B cell (primary cell): ENCODE measurements at regions not wholly inside any gene's neighbourhood (a gene's known extent, or its start where the extent isn't known, plus 50 kb on each side); places are given as distances from the start of the nearest gene placed in this dataset.

ENCODE experiments used
- ATAC-seq: fragments of 200-7000 bp; cut with Tn5 transposase; one replicate; pipeline ENCODE4 v1.10.0; 2021; ENCODE audit warnings: low read depth, mild to moderate bottlenecking, moderate number of reproducible peaks, moderate library complexity
- CTCF ChIA-PET: fragments of 350-600 bp; sonication (Branson Sonifier 250); formaldehyde crosslinking; loops from one replicate; lab custom pipeline; 2021; ENCODE audit warnings: antibody characterized with exemption, inconsistent platforms; lab: Charles Lee
- POLR2A ChIA-PET: fragments of 350-600 bp; sonication (Branson Sonifier 250); formaldehyde crosslinking; loops from one replicate; lab custom pipeline; 2021; ENCODE audit warnings: antibody characterized with exemption; lab: Charles Lee
- DNase-seq: peaks from one replicate; pipeline ENCODE4 v3.0.0; 2013
- H2AFZ ChIP-seq: 2 replicates; pipeline ENCODE4 v1.6.1; 2012; ENCODE audit warnings: mild to moderate bottlenecking, low read depth, low read length; ENCODE audit not compliant: insufficient read depth, poor library complexity, severe bottlenecking
- H3K27ac ChIP-seq, 2 donors: 1 replicate in 1 of 2; 2 replicates in 1 of 2; pipeline ENCODE4 v1.5.1; 2012 to 2013; ENCODE audit warnings: low read length in 2 of 2, mild to moderate bottlenecking in 2 of 2, moderate library complexity in 1 of 2
- H3K27me3 ChIP-seq, 4 experiments: fragments of 200-600 bp in 1 of 4; sonication (generic) in 1 of 4; replicated peaks in 1 of 4; 1 replicate in 2 of 4; 2 replicates in 2 of 4; pipeline versions ENCODE4 v1.6.1 to v1.7.0; 2013 to 2016; ENCODE audit warnings: low read length in 3 of 4, mild to moderate bottlenecking in 2 of 4, mixed read lengths in 1 of 4, moderate library complexity in 1 of 4; ENCODE audit not compliant: insufficient read depth in 4 of 4, control insufficient read depth in 3 of 4; ENCODE audit errors: control extremely low read depth in 1 of 4
- H3K36me3 ChIP-seq, 2 experiments: replicated peaks in 1 of 2; 1 replicate in 1 of 2; 2 replicates in 1 of 2; pipeline versions ENCODE4 v1.6.1 to v1.7.1; 2013; ENCODE audit warnings: low read length in 1 of 2; ENCODE audit not compliant: insufficient read depth in 2 of 2, control insufficient read depth in 1 of 2; ENCODE audit errors: control extremely low read depth in 1 of 2, extremely low read depth in 1 of 2
- H3K4me1 ChIP-seq, 2 donors: fragments of 200-600 bp in 1 of 2; sonication (generic) in 1 of 2; 1 replicate in 1 of 2; 2 replicates in 1 of 2; pipeline versions ENCODE4 v1.5.1 to v1.6.1; 2013 to 2017; ENCODE audit warnings: low read length in 2 of 2; ENCODE audit not compliant: control insufficient read depth in 2 of 2, insufficient read depth in 2 of 2
- H3K4me2 ChIP-seq: replicated peaks from 2 replicates; pipeline ENCODE3; 2012; ENCODE audit warnings: mild to moderate bottlenecking, low read depth, low read length; ENCODE audit not compliant: poor library complexity, severe bottlenecking
- H3K4me3 ChIP-seq, 5 experiments: fragments of 200-600 bp in 1 of 5; sonication (generic) in 1 of 5; 1 replicate in 3 of 5; 2 replicates in 2 of 5; pipeline versions ENCODE4 v1.5.1 to v1.7.0; 2011 to 2016; ENCODE audit warnings: low read length in 4 of 5, mild to moderate bottlenecking in 4 of 5, low read depth in 2 of 5, control low read depth in 1 of 5, moderate library complexity in 1 of 5; ENCODE audit not compliant: insufficient read depth in 1 of 5; ENCODE audit errors: control extremely low read depth in 1 of 5, extremely low read depth in 1 of 5
- H3K79me2 ChIP-seq: fragments of 200-600 bp; sonication (generic); one replicate; pipeline ENCODE4 v1.6.0; 2016; ENCODE audit warnings: low read length; ENCODE audit not compliant: control insufficient read depth, insufficient read depth
- H3K9ac ChIP-seq: fragments of 200-600 bp; sonication (generic); 2 replicates; pipeline ENCODE4 v1.6.1; 2017; ENCODE audit warnings: mild to moderate bottlenecking, low read length, moderate library complexity
- H3K9me3 ChIP-seq, 3 donors: one replicate each; pipeline versions ENCODE4 v1.6.1 to v1.7.1; 2013; ENCODE audit warnings: low read length in 2 of 3; ENCODE audit not compliant: control insufficient read depth in 2 of 3, insufficient read depth in 1 of 3; ENCODE audit errors: control extremely low read depth in 1 of 3
- H4K20me1 ChIP-seq: 2 replicates; pipeline ENCODE4 v1.6.0; 2012; ENCODE audit warnings: mild to moderate bottlenecking, low read length; ENCODE audit not compliant: insufficient read depth, control insufficient read depth, poor library complexity, severe bottlenecking
- H3K27ac Mint-ChIP-seq: one replicate; pipeline ENCODE4 v1.8.0; 2021; ENCODE audit warnings: mixed read lengths
- H3K27me3 Mint-ChIP-seq: one replicate; pipeline ENCODE4 v1.8.0; 2021; ENCODE audit warnings: mixed read lengths
- H3K4me1 Mint-ChIP-seq: one replicate; pipeline ENCODE4 v1.8.0; 2021; ENCODE audit warnings: mixed read lengths
- H3K4me3 Mint-ChIP-seq: one replicate; pipeline ENCODE4 v1.8.0; 2021; ENCODE audit warnings: mixed read lengths
- H3K9me3 Mint-ChIP-seq: one replicate; pipeline ENCODE4 v1.8.0; 2022; ENCODE audit warnings: mixed read lengths; ENCODE audit not compliant: insufficient read depth
- EZH2 ChIP-seq: IDR thresholded peaks from 2 replicates; pipeline ENCODE4 v1.6.1; 2012; ENCODE audit warnings: borderline replicate concordance, low read depth, mild to moderate bottlenecking, moderate library complexity, low read length; ENCODE audit not compliant: insufficient read depth, poor library complexity, severe bottlenecking
- WGBS: methylation state at CpG from one replicate; pipeline ENCODE4 v1.1.5; 2013; ENCODE audit warnings: missing lambda C conversion rate; ENCODE audit not compliant: insufficient coverage; 5-methylcytosine and 5-hydroxymethylcytosine counted together
- intact Hi-C: fragments of 100-400 bp; cut with micrococcal nuclease; formaldehyde crosslinking; loops from one replicate; pipeline ENCODE4 v1.10.0; 2022
- TF ChIP-seq, protein P1 (sequence below): fragments of 200-600 bp; IDR thresholded peaks from one replicate; pipeline ENCODE4 v1.8.0; 2022; ENCODE audit warnings: antibody characterized with exemption, mild to moderate bottlenecking

DNA sequence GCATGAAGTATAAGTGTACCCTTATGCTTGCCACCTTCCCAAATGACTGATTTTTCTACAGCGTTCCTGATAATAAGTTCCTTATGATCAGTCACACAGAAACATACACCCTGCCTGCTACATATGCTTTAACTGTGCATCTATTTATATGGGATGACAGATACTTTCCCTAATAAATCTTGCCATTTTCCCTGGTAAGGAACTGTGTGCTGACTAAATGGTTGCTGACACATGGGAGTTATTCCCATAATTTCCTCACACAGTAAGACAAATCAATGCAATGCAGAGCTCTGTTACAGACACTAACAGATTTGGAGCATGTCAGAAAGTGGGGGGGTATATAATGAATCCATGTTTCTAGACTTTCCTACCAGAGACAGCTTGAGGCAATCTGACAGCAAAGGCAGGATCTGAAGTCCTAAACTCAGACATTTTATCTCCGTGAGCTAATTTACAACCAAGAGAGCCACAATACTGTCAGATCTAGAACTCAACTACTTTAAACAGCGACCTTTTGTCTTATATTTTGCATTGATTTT, 86.9 kb upstream of the TCF12 start:
- no peaks in the 10 kb centered on the region for H3K79me2 ChIP-seq
- ChIA-PET POLR2A (no interaction called here), CTCF (interaction anchor here (0.5 kb wide), 1 partner anchor 31 kb away, joined by 3 read pairs; no protein-coding TSS in a partner anchor)
- no peak overlapping the region for H2AFZ ChIP-seq
- ATAC-seq: no peak
- no peaks in the 10 kb centered on the region for H3K27me3 Mint-ChIP-seq
- no peak overlapping the region for H3K9ac ChIP-seq
- no peak overlapping the region for H3K4me2 ChIP-seq
- TF ChIP-seq, protein P1, sequence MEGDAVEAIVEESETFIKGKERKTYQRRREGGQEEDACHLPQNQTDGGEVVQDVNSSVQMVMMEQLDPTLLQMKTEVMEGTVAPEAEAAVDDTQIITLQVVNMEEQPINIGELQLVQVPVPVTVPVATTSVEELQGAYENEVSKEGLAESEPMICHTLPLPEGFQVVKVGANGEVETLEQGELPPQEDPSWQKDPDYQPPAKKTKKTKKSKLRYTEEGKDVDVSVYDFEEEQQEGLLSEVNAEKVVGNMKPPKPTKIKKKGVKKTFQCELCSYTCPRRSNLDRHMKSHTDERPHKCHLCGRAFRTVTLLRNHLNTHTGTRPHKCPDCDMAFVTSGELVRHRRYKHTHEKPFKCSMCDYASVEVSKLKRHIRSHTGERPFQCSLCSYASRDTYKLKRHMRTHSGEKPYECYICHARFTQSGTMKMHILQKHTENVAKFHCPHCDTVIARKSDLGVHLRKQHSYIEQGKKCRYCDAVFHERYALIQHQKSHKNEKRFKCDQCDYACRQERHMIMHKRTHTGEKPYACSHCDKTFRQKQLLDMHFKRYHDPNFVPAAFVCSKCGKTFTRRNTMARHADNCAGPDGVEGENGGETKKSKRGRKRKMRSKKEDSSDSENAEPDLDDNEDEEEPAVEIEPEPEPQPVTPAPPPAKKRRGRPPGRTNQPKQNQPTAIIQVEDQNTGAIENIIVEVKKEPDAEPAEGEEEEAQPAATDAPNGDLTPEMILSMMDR: no peak
- no peak for TF ChIP-seq EZH2
- H3K27ac Mint-ChIP-seq: no peak overlapping the region
- H3K9me3 ChIP-seq: no peaks in the 10 kb centered on the region
- no peak for DNase-seq
- no CpG with 5 or more reads among the region's 3 CpGs for WGBS
- no peaks in the 10 kb centered on the region for H3K9me3 Mint-ChIP-seq
- no peak overlapping the region for H3K4me3 ChIP-seq
- no peaks in the 10 kb centered on the region for H3K4me1 ChIP-seq
- H3K4me3 Mint-ChIP-seq: no peak overlapping the region
- H3K27me3 ChIP-seq: no peaks in the 10 kb centered on the region
- intact Hi-C loops: no loop called here
- H4K20me1 ChIP-seq: no peaks in the 10 kb centered on the region
- H3K4me1 Mint-ChIP-seq: peaks cover 13% of the 10 kb centered on the region
- no peak overlapping the region for H3K27ac ChIP-seq
- H3K36me3 ChIP-seq: no peaks in the 10 kb centered on the region

GRCh38 chr15:56824175-56824574, 90.9 kb upstream of the ZNF280D start:
- H3K36me3 ChIP-seq: no peaks in the 10 kb centered on the region
- H3K27me3 ChIP-seq: no peaks in the 10 kb centered on the region
- no peak overlapping the region for H3K4me3 Mint-ChIP-seq
- no peak overlapping the region for H3K4me2 ChIP-seq
- no peak for TF ChIP-seq EZH2
- TF ChIP-seq, protein P1: no peak
- no peak overlapping the region for H3K9ac ChIP-seq
- no peaks in the 10 kb centered on the region for H3K9me3 Mint-ChIP-seq
- no peaks in the 10 kb centered on the region for H3K79me2 ChIP-seq
- ATAC-seq (no peak), DNase-seq (no peak)
- H3K27ac ChIP-seq: no peak overlapping the region
- no peak overlapping the region for H3K27ac Mint-ChIP-seq
- H4K20me1 ChIP-seq: no peaks in the 10 kb centered on the region
- POLR2A ChIA-PET: no interaction called here
- WGBS: 92% methylated on average over 2 of the region's 2 CpGs
- H3K27me3 Mint-ChIP-seq: no peaks in the 10 kb centered on the region
- no peaks in the 10 kb centered on the region for H3K9me3 ChIP-seq
- no peak overlapping the region for H2AFZ ChIP-seq
- peaks cover 4% of the 10 kb centered on the region for H3K4me1 Mint-ChIP-seq
- CTCF ChIA-PET: interaction anchor here (1.6 to 1.7 kb wide), 2 partner anchors 94 to 703 kb away, joined by 3 to 4 read pairs; partner anchors contain the start of gene TCF12
- intact Hi-C loops: no loop called here
- H3K4me1 ChIP-seq: no peaks in the 10 kb centered on the region
- H3K4me3 ChIP-seq: no peak overlapping the region
